Hypothalamus (tissue), 51 donors: ENCODE measurements at regions not wholly inside any gene's neighbourhood (a gene's known extent, or its start where the extent isn't known, plus 50 kb on each side); places are given as distances from the start of the nearest gene placed in this dataset.

ENCODE experiments used
- DNase-seq, 51 donors: peaks; one replicate each; lab custom pipeline; 2025; lab: John Stamatoyannopoulos, UW

- DNase-seq, result no peak
These were observed 459.4 kb upstream of the JARID2 start for GRCh38 chr6:14786455-14786854.

GRCh38 chr6:14787250-14787649 is 458.6 kb upstream of the JARID2 start:
- no peak for DNase-seq

GRCh38 chr6:14787677-14788076 is 458.2 kb upstream of the JARID2 start:
- DNase-seq, result no peak

- DNase-seq, result no peak
These were observed 455.9 kb upstream of the JARID2 start for GRCh38 chr6:14789996-14790395.

GRCh38 chr6:14790976-14791375 is 454.9 kb upstream of the JARID2 start:
- no peak for DNase-seq

GRCh38 chr6:14791526-14791925 is 454.3 kb upstream of the JARID2 start:
- no peak for DNase-seq

GRCh38 chr6:14792118-14792955 is 453.5 kb upstream of the JARID2 start:
- no peak for DNase-seq

GRCh38 chr6:14795451-14795850 is 450.4 kb upstream of the JARID2 start:
- DNase-seq, result no peak

- DNase-seq, result no peak
These were observed 448.7 kb upstream of the JARID2 start for GRCh38 chr6:14796974-14797762.

- no peak for DNase-seq
These were observed 447.8 kb upstream of the JARID2 start for GRCh38 chr6:14797875-14798593.

GRCh38 chr6:14798594-14798982 is 447.3 kb upstream of the JARID2 start:
- no peak for DNase-seq

GRCh38 chr6:14798996-14799588 is 446.8 kb upstream of the JARID2 start:
- no peak for DNase-seq

- DNase-seq, result peak in 37 of 51 donors; percentile 6 to 76 (median 31)
These were observed 445.9 kb upstream of the JARID2 start for GRCh38 chr6:14799928-14800327.

- DNase-seq, result no peak
These were observed 443.2 kb upstream of the JARID2 start for GRCh38 chr6:14802514-14803160.

- DNase-seq, result peak in 7 of 51 donors; percentile 9 to 57 (median 37)
These were observed 441.7 kb upstream of the JARID2 start for GRCh38 chr6:14804001-14804784.

GRCh38 chr6:14804785-14805210 is 441.1 kb upstream of the JARID2 start:
- peak in 50 of 51 donors; percentile 14 to 93 (median 76) for DNase-seq

- DNase-seq, result no peak
These were observed 439.8 kb upstream of the JARID2 start for GRCh38 chr6:14806101-14806500.

GRCh38 chr6:14807130-14807529 is 438.7 kb upstream of the JARID2 start:
- DNase-seq, result no peak

GRCh38 chr6:14807971-14808370 is 437.9 kb upstream of the JARID2 start:
- DNase-seq, result no peak
